HEK293 (cell line): ENCODE measurements at regions not wholly inside any gene's neighbourhood (a gene's known extent, or its start where the extent isn't known, plus 50 kb on each side); places are given as distances from the start of the nearest gene placed in this dataset.

Experiments used
- CTCF ChIA-PET: fragments of 350-600 bp; formaldehyde crosslinking; extraction: SDS; loops from one replicate; lab custom pipeline; 2021; ENCODE audit warnings: antibody characterized with exemption; lab: Yijun Ruan, JAX
- POLR2A ChIA-PET: fragments of 300-600 bp; formaldehyde crosslinking; extraction: SDS; loops from one replicate; lab custom pipeline; 2020; ENCODE audit warnings: antibody characterized with exemption, inconsistent platforms; lab: Yijun Ruan, JAX
- H3K27ac ChIP-seq: fragments of 200-500 bp; sonication (Bioruptor generic); 2 replicates; pipeline ENCODE4 v1.5.1; 2014; ENCODE audit warnings: low read depth, low read length, control low read depth, inconsistent platforms; ENCODE audit errors: extremely low read depth
- H3K36me3 ChIP-seq, 2 experiments: fragments of 200-500 bp in 1 of 2; sonication (Bioruptor generic) in 1 of 2; 1 replicate in 1 of 2; 2 replicates in 1 of 2; pipeline ENCODE4 v1.5.1; 2014 to 2017; ENCODE audit warnings: inconsistent platforms in 2 of 2, low read length in 2 of 2; ENCODE audit not compliant: control insufficient read depth in 2 of 2, insufficient read depth in 1 of 2
- H3K4me1 ChIP-seq: fragments of 200-500 bp; sonication (Bioruptor generic); 2 replicates; pipeline ENCODE4 v1.5.1; 2014; ENCODE audit warnings: mild to moderate bottlenecking, low read length, inconsistent platforms; ENCODE audit not compliant: control insufficient read depth, insufficient read depth
- H3K4me3 ChIP-seq: 2 replicates; pipeline ENCODE4 v1.5.1; 2011; ENCODE audit warnings: low read depth, mild to moderate bottlenecking, control low read depth, low read length, moderate library complexity
- H3K9me3 ChIP-seq: fragments of 200-500 bp; sonication (Bioruptor generic); 2 replicates; pipeline ENCODE4 v1.5.1; 2014; ENCODE audit warnings: low read depth, low read length, inconsistent platforms; ENCODE audit not compliant: control insufficient read depth, insufficient read depth
- BCL11A ChIP-seq: fragments of 450-650 bp; formaldehyde crosslinking; IDR thresholded peaks from 2 replicates; pipeline ENCODE4 v1.5.1; 2016; ENCODE audit warnings: low read depth, missing biosample characterization, missing genetic modification characterization
- GLI2 ChIP-seq: fragments of 450-650 bp; formaldehyde crosslinking; IDR thresholded peaks from 2 replicates; pipeline ENCODE4; 2017; ENCODE audit warnings: missing biosample characterization, missing genetic modification characterization, low read depth, borderline replicate concordance
- HIC1 ChIP-seq: fragments of 450-650 bp; formaldehyde crosslinking; IDR thresholded peaks from 2 replicates; pipeline ENCODE4 v1.5.1; 2016; ENCODE audit warnings: missing biosample characterization, missing genetic modification characterization
- IKZF3 ChIP-seq: fragments of 450-650 bp; IDR thresholded peaks from 2 replicates; pipeline ENCODE4 v1.5.0; 2018; ENCODE audit warnings: missing biosample characterization, mild to moderate bottlenecking, missing genetic modification characterization, moderate library complexity
- KLF8 ChIP-seq: fragments of 450-650 bp; formaldehyde crosslinking; IDR thresholded peaks from 2 replicates; pipeline ENCODE4 v1.5.1; 2016; ENCODE audit warnings: missing biosample characterization, missing genetic modification characterization
- RBAK ChIP-seq: fragments of 450-650 bp; formaldehyde crosslinking; IDR thresholded peaks from 2 replicates; pipeline ENCODE4 v1.5.1; 2016; ENCODE audit warnings: missing biosample characterization, missing genetic modification characterization
- SP7 ChIP-seq: fragments of 450-650 bp; formaldehyde crosslinking; IDR thresholded peaks from 2 replicates; pipeline ENCODE4 v1.5.1; 2016; ENCODE audit warnings: missing biosample characterization, missing genetic modification characterization
- TRIM28 ChIP-seq: IDR thresholded peaks from 2 replicates; pipeline ENCODE4 v1.6.1; 2011; ENCODE audit warnings: low read length, control low read depth, borderline replicate concordance
- ZFP3 ChIP-seq: fragments of 450-650 bp; formaldehyde crosslinking; IDR thresholded peaks from 2 replicates; pipeline ENCODE4 v1.5.1; 2016; ENCODE audit warnings: low read depth, missing biosample characterization, missing genetic modification characterization
- ZFP41 ChIP-seq: fragments of 450-650 bp; formaldehyde crosslinking; IDR thresholded peaks from 2 replicates; pipeline ENCODE4 v1.5.1; 2016; ENCODE audit warnings: missing biosample characterization, missing genetic modification characterization, borderline replicate concordance
- ZNF10 ChIP-seq: fragments of 450-650 bp; formaldehyde crosslinking; IDR thresholded peaks from 2 replicates; pipeline ENCODE4 v1.5.1; 2017; ENCODE audit warnings: missing biosample characterization, missing genetic modification characterization
- ZNF132 ChIP-seq: fragments of 450-650 bp; formaldehyde crosslinking; IDR thresholded peaks from 2 replicates; pipeline ENCODE4 v1.5.1; 2017; ENCODE audit warnings: missing biosample characterization, missing genetic modification characterization, borderline replicate concordance
- ZNF140 ChIP-seq: fragments of 450-650 bp; formaldehyde crosslinking; IDR thresholded peaks from 2 replicates; pipeline ENCODE4 v1.5.1; 2016; ENCODE audit warnings: missing biosample characterization, missing genetic modification characterization
- ZNF155 ChIP-seq: fragments of 450-650 bp; formaldehyde crosslinking; IDR thresholded peaks from 2 replicates; pipeline ENCODE4 v1.5.1; 2016; ENCODE audit warnings: missing biosample characterization, missing genetic modification characterization
- ZNF175 ChIP-seq: fragments of 450-650 bp; formaldehyde crosslinking; IDR thresholded peaks from 2 replicates; pipeline ENCODE4 v1.5.1; 2016; ENCODE audit warnings: missing biosample characterization, missing genetic modification characterization
- ZNF202 ChIP-seq: fragments of 450-650 bp; formaldehyde crosslinking; IDR thresholded peaks from 2 replicates; pipeline ENCODE4 v1.5.1; 2016; ENCODE audit warnings: missing biosample characterization, missing genetic modification characterization, borderline replicate concordance
- ZNF211 ChIP-seq: fragments of 450-650 bp; formaldehyde crosslinking; IDR thresholded peaks from 2 replicates; pipeline ENCODE4 v1.5.1; 2016; ENCODE audit warnings: low read depth, missing biosample characterization, missing genetic modification characterization
- ZNF280D ChIP-seq: fragments of 450-650 bp; formaldehyde crosslinking; IDR thresholded peaks from 2 replicates; pipeline ENCODE4 v1.5.1; 2016; ENCODE audit warnings: missing biosample characterization, missing genetic modification characterization
- ZNF449 ChIP-seq: fragments of 450-650 bp; formaldehyde crosslinking; IDR thresholded peaks from 2 replicates; pipeline ENCODE4 v1.5.1; 2017; ENCODE audit warnings: missing biosample characterization, mild to moderate bottlenecking, missing genetic modification characterization, moderate library complexity
- ZNF473 ChIP-seq: fragments of 450-650 bp; formaldehyde crosslinking; IDR thresholded peaks from 2 replicates; pipeline ENCODE4 v1.5.1; 2017; ENCODE audit warnings: missing biosample characterization, missing genetic modification characterization
- ZNF513 ChIP-seq: fragments of 450-650 bp; IDR thresholded peaks from 2 replicates; pipeline ENCODE4 v1.5.1; 2018; ENCODE audit warnings: missing biosample characterization, missing genetic modification characterization
- ZNF629 ChIP-seq: fragments of 450-650 bp; formaldehyde crosslinking; IDR thresholded peaks from 2 replicates; pipeline ENCODE4 v1.5.1; 2017; ENCODE audit warnings: missing biosample characterization, missing genetic modification characterization
- ZNF660 ChIP-seq: fragments of 450-650 bp; IDR thresholded peaks from 2 replicates; pipeline ENCODE4 v1.5.1; 2018; ENCODE audit warnings: missing biosample characterization, mild to moderate bottlenecking, missing genetic modification characterization
- ZNF664 ChIP-seq: fragments of 450-650 bp; formaldehyde crosslinking; IDR thresholded peaks from 2 replicates; pipeline ENCODE4 v1.5.1; 2016; ENCODE audit warnings: missing biosample characterization, missing genetic modification characterization
- ZNF677 ChIP-seq: fragments of 450-650 bp; IDR thresholded peaks from 2 replicates; pipeline ENCODE4 v1.5.0; 2018; ENCODE audit warnings: missing biosample characterization, mild to moderate bottlenecking, missing genetic modification characterization, moderate library complexity
- ZNF701 ChIP-seq: fragments of 450-650 bp; formaldehyde crosslinking; IDR thresholded peaks from 2 replicates; pipeline ENCODE4 v1.5.1; 2016; ENCODE audit warnings: missing biosample characterization, missing genetic modification characterization
- ZNF76 ChIP-seq: fragments of 450-650 bp; formaldehyde crosslinking; IDR thresholded peaks from 2 replicates; pipeline ENCODE4; 2016; ENCODE audit warnings: low read depth, missing biosample characterization, missing genetic modification characterization, borderline replicate concordance
- ZNF843 ChIP-seq: fragments of 450-650 bp; formaldehyde crosslinking; IDR thresholded peaks from 2 replicates; pipeline ENCODE4 v1.5.1; 2016; ENCODE audit warnings: missing biosample characterization, missing genetic modification characterization

GRCh38 chr6:90650041-90650940, 63.4 kb upstream of the MAP3K7 start (continued):
- TF ChIP-seq IKZF3 (tag by site-specific recombination) (peak; percentile 69), KLF8 (no peak), ZNF843 (peak; percentile 62), TRIM28 (peak; percentile 97), ZNF140 (no peak), ZNF449 (tag by site-specific recombination) (peak; percentile 68; the same call in 1 of the 2 replicates), ZNF10 (no peak), ZNF701 (tag by site-specific recombination) (no peak), ZNF629 (tag by site-specific recombination) (no peak), ZNF664 (peak; percentile 35; the same call in 1 of the 2 replicates)
- TF ChIP-seq, all 188 proteins: peak for 11

- no peaks in the 10 kb centered on the region for H3K9me3 ChIP-seq
- ChIA-PET POLR2A (no interaction called here), CTCF (interaction anchor here (0.5 to 0.6 kb wide), 2 partner anchors 45 to 291 kb away, joined by 3 read pairs; no protein-coding TSS in a partner anchor)
- H3K36me3 ChIP-seq = no peaks in the 10 kb centered on the region
- H3K4me1 ChIP-seq = peaks cover 20% of the 10 kb centered on the region
- no peak overlapping the region for H3K4me3 ChIP-seq
- no peak overlapping the region for H3K27ac ChIP-seq
- no peak for TF ChIP-seq ZNF473
- TF ChIP-seq GLI2 = no peak
- TF ChIP-seq BCL11A (tag by site-specific recombination) = no peak
- no peak for TF ChIP-seq ZNF211 (tag by site-specific recombination)
- no peak for TF ChIP-seq ZNF660 (tag by site-specific recombination)
- TF ChIP-seq ZFP3 = no peak
- no peak for TF ChIP-seq ZNF175
- TF ChIP-seq RBAK (tag by site-specific recombination) = no peak
- no peak for TF ChIP-seq ZNF280D
- no peak for TF ChIP-seq ZFP41 (tag by site-specific recombination)
- no peak for TF ChIP-seq ZNF202 (tag by site-specific recombination)
- TF ChIP-seq ZNF513 (tag by site-specific recombination) = no peak
- no peak for TF ChIP-seq HIC1 (tag by site-specific recombination)
- no peak for TF ChIP-seq ZNF677 (tag by site-specific recombination)
- TF ChIP-seq ZNF76 (tag by site-specific recombination) = no peak
- no peak for TF ChIP-seq ZNF155 (tag by site-specific recombination)
- no peak for TF ChIP-seq ZNF132 (tag by site-specific recombination)
- no peak for TF ChIP-seq SP7 (tag by site-specific recombination)
Measured at GRCh38 chr6:90648873-90649272, 62.0 kb upstream of the MAP3K7 start.
